ENCODE measurements at regions not wholly inside any gene's neighbourhood (a gene's known extent, or its start where the extent isn't known, plus 50 kb on each side); places are given as distances from the start of the nearest gene placed in this dataset.

DNA sequence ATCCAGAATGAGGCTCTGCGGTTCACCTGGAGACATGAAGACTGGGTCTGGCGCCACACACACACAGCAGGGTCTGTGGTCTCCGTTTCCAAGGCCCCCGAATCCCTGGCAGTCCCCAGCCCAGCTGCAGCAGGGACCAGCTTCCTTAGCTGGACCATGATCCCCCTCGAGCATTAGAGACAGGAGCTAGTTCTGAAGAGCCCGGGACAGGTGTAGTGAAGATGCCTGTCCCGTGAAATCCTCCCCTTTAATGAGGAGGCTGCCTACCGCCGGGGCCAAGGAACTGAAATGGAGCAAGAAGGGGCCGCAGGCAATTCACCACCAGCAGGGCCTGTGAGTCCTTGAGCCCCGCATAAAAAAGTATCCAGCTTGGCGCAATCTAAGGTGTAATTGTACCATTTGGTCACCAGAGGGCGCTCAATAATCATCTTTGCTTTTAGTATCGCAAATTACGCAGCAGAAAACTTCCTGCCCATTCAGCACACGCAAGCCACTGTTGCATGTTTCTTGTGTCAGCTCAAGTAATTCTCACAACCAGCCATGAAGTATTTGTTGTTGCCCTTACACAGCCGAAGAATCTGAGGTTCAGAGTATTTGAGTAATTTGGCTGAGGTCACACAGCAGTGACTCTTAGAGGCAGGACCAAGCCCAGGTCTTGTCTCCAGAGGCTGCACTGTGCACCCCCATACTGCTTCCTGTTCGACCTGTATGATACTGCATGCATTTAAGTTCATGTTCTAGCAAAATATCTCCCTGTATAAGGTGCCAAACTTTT is 54.3 kb upstream of the PPP2R5C start:
- no peak overlapping the region for H3K4me3 ChIP-seq (ENCODE audit: control insufficient read depth, low read depth, low read length)

GRCh38 chr14:101707863-101708620 is 53.5 kb upstream of the PPP2R5C start:
- no peak overlapping the region for H3K4me3 ChIP-seq (ENCODE audit: control insufficient read depth, low read depth, low read length)
- DNase-seq (ENCODE audit: low read depth): no peak
- TF ChIP-seq CTCF (IDR thresholded peaks at IDR 0.05; ENCODE audit: control insufficient read depth, insufficient read depth, low read depth, low read length, missing control alignments): no peak

More for the DNA sequence above, 54.3 kb upstream of the PPP2R5C start:
- peak; percentile 65 for DNase-seq (ENCODE audit: low read depth)
- TF ChIP-seq CTCF (IDR thresholded peaks at IDR 0.05; ENCODE audit: control insufficient read depth, insufficient read depth, low read depth, low read length, missing control alignments): peak; percentile 65

- H3K4me3 ChIP-seq (ENCODE audit: control insufficient read depth, low read depth, low read length): no peak overlapping the region
- no peak for DNase-seq (ENCODE audit: low read depth)
- TF ChIP-seq CTCF (IDR thresholded peaks at IDR 0.05; ENCODE audit: control insufficient read depth, insufficient read depth, low read depth, low read length, missing control alignments): no peak
Measured at GRCh38 chr14:101708853-101709532, 52.5 kb upstream of the PPP2R5C start.

- DNase-seq (ENCODE audit: low read depth): no peak
- TF ChIP-seq CTCF (IDR thresholded peaks at IDR 0.05; ENCODE audit: control insufficient read depth, insufficient read depth, low read depth, low read length, missing control alignments): no peak
- no peak overlapping the region for H3K4me3 ChIP-seq (ENCODE audit: control insufficient read depth, low read depth, low read length)
Measured at GRCh38 chr14:101709533-101709881, 52.0 kb upstream of the PPP2R5C start.

DNA sequence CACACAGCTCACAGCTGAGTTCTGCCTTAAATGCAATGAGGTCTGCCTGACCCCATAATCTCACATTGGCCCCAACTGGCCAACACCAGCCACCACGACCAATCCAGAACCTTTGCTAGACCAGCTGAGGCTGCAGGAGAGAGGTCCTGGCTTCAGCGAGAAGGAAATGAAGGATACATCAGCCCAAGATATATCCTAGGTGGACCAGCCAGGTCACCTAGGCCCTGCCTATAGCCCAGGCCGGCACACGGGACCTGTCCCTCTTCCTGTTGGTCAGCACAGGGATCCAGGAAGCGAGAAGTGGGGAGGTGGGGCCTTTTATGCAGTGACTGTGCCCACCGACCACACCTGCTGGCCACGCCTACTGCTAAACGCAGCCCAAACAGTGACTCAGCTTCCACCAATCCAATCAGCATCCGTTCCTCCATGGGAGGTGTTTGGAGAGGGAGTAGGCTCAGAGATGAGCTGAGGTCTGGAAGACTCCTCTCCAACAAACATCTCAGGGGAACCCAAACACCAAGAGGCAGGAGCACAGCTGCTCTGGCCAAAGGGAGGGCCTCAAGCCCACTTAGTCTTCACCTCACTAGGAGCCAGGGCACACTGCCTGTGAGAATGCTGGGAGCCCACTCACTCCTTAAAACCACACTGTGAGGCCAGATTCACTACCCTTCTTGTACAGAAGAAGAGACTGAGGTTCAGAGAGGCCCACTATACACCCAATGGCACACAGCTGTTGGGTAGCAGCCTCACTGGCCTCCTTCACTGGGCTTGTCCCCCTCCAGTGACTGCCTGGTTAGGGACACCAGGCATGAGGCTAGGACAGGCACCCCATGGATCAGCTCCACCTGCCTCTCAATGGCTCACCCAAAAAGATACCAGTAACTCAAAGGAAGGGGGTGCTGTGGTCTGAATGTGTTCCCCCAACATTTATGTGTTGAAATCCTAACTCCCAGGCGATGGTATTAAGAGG is 51.3 kb upstream of the PPP2R5C start:
- H3K4me3 ChIP-seq (ENCODE audit: control insufficient read depth, low read depth, low read length): no peak overlapping the region
- no peak for DNase-seq (ENCODE audit: low read depth)
- TF ChIP-seq CTCF (IDR thresholded peaks at IDR 0.05; ENCODE audit: control insufficient read depth, insufficient read depth, low read depth, low read length, missing control alignments): no peak
